Coronary artery (tissue), 2 donors: ENCODE measurements at regions not wholly inside any gene's neighbourhood (a gene's known extent, or its start where the extent isn't known, plus 50 kb on each side); places are given as distances from the start of the nearest gene placed in this dataset.

Experiments used
- DNase-seq: peaks from one replicate; pipeline ENCODE4 v3.0.0-alpha.2; 2017; ENCODE audit warnings: low spot score
- H3K27ac ChIP-seq, 2 donors: fragments of 200-600 bp; sonication (generic); one replicate each; pipeline ENCODE4 v1.5.1; 2016 to 2019
- H3K4me3 ChIP-seq: fragments of 200-600 bp; sonication (generic); 2 replicates; pipeline ENCODE4 v1.5.1; 2016; ENCODE audit warnings: mild to moderate bottlenecking, moderate library complexity
- CTCF ChIP-seq: fragments of 200-600 bp; sonication (generic); IDR thresholded peaks from one replicate; pipeline ENCODE4 v1.5.1; 2019; ENCODE audit warnings: antibody characterized with exemption

- no peak overlapping the region for H3K4me3 ChIP-seq
- no peak overlapping the region for H3K27ac ChIP-seq
- TF ChIP-seq CTCF: no peak
- no peak for DNase-seq
Observed at GRCh38 chr20:1712634-1713624, 55.4 kb upstream of the SIRPG start.

GRCh38 chr20:1711826-1712601, 54.4 kb upstream of the SIRPG start:
- Histone ChIP-seq H3K4me3 (no peak overlapping the region), H3K27ac (no peak overlapping the region)
- no peak for TF ChIP-seq CTCF
- no peak for DNase-seq

GRCh38 chr20:1711266-1711665, 53.7 kb upstream of the SIRPG start:
- no peak for TF ChIP-seq CTCF
- DNase-seq: no peak
- Histone ChIP-seq H3K27ac (no peak overlapping the region), H3K4me3 (no peak overlapping the region)

GRCh38 chr20:1710484-1710883, 52.9 kb upstream of the SIRPG start:
- H3K27ac ChIP-seq: no peak overlapping the region
- TF ChIP-seq CTCF: no peak
- DNase-seq: no peak

GRCh38 chr20:1707588-1708449, 50.2 kb upstream of the SIRPG start:
- Histone ChIP-seq H3K4me3 (no peak overlapping the region), H3K27ac (no peak overlapping the region)
- no peak for TF ChIP-seq CTCF
- DNase-seq: no peak

More at GRCh38 chr20:1710484-1710883, 52.9 kb upstream of the SIRPG start:
- no peak overlapping the region for H3K4me3 ChIP-seq
